GM19240 (cell line): ENCODE measurements at regions not wholly inside any gene's neighbourhood (a gene's known extent, or its start where the extent isn't known, plus 50 kb on each side); places are given as distances from the start of the nearest gene placed in this dataset.
"Not testable (repeated sequence)": the region's sequence is repeated elsewhere in the genome, so short reads cannot be mapped to it uniquely, and the experiment has no call there.

ENCODE experiments used
- DNase-seq: peaks from one replicate; pipeline ENCODE4 v3.0.0; 2011; ENCODE audit warnings: low spot score; ENCODE audit not compliant: insufficient read length

DNA sequence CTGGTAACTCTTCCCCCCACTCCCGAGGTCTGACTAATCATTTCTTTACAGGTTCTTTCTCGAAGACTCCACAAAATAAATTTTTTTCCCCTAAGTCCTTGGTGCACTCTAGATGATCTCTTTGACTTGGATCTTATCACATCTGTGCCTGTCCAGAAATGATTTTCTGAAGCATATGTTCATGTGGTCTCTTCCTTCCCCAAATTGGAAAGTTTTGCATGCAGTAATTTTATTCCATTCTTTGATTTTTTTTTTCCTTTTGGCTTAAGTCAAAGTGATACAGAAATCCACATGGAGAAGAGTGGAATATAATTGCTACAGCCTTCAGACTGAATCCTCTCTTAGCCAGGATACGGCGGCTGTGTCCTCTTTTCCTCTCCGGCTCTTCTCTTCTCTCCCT, 213.3 kb downstream of the BMP4 start:
- DNase-seq: no peak

DNA sequence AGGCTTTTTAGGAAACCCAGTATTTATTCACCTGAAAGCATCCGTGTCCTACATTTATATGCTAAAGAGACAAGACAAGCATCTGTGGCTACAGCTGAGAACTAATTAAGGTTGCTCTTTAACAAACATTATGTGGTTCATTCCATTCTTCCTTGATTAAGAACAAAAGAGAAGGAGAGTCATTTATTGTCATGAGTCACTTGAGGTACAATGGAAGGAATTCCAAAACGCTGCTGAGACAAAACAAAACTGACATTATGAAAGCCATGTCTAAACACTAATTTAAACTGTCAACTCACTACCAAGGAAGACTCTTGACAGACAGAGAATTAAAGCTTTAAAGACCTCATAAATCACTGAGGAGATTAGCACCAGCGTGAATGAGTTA, 214.4 kb downstream of the BMP4 start:
- no peak for DNase-seq

DNA sequence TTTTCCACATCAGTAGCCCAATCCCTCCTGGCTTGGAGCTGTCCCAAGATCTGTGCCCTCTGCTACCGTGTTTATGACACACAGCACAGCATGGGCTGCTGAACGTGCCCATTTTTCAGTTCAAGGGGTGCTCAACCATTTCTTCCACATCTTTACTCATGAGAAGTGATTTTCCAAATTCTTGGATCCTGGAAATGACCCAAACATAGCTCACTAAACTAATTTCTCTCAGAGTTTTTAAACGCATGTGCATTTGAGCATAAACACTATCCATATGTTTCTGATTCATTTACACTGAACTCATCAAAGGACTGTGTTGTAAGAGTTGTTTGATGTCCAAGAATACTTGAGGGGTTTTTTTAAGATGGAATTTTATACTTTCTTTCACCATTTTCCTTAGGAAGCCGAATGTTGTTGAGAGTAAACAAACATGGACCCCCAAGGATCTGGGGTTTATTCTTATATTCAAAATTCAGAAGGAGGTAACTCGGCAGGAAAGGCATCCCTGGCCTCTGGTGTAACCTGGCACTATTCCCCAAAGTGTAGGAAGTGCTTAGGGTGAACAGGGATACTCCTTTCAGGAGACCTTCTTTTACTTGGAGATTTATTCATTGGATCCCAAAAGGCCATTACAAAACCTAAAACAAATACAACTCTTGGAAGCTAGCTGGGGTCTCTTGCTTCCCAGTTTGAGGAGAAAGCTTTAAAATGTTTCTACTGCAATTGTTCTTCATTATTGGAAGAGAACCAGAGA, 215.0 kb downstream of the BMP4 start:
- no peak for DNase-seq

DNA sequence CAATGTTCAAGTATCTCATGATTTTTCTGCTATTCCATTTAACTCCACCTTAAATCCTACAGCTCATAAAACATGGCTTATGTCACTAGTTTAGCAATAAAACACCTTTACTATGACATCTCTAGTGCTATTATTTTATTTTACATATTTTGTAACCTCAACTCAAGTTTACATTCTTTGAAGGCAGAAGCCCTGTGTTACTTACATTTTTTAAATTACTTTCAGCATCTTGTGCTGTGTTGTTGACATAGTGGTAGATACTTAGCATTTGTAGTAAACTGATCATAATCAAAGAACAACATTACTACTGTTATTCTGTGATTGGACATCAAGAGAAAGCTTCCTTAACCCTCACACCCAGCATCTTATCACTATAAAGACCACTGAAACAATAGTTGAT, 216.1 kb downstream of the BMP4 start:
- no peak for DNase-seq

DNA sequence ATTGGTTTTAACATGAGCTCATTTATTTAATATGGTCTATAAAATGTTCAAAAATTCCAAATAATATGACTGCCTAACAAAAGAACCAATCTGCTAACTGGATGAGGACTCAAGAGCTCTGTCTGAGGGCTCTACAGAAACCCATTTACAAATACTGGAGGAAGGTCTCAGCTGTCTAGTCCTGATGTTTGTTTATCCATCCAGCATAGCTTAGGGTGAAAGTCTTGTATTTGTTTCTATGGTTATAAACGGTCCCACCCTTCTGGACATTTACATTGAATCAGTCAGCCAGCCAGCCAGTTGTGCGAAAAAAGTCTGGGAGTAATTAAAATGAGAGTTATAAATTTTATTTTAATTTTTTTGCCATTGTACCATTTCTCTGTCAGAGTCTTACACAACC, 220.7 kb downstream of the BMP4 start:
- no peak for DNase-seq

DNA sequence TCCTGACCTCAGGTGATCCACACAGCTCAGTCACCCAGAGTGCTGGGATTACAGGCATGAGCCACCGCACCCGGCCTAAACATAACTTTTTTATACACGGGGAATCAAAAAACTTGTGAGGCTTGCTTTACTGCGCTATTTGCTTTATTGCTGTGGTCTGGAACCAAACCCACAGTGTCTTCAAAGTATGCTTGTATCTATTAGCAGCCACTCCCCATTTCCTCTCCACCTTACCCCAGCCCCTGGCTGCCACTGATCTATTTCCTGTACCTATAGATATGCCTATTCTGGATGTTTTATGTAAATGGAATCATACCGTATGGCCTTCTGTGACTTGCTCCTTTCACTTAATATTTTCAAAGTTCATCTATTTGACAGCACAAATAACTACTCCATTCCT, 233.4 kb downstream of the BMP4 start:
- no peak for DNase-seq

DNA sequence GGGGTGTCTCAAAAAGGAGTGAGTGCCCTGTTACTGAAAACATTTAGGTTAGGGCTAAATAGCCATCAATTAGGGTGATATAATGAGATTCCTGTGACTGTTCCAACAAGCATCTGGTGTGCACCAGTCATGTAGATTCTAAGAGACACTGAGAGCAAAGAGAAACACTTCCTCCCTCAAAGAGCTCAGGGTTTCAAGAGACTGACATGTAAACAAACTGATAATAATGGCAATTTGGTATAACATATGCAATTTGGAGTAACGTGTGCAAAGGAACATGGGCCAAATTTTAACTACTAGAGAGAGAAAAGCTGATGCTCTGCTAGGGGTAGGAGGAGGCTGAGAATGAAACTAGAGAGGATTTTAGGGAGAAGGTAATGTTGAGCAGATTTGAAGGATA, 237.1 kb downstream of the BMP4 start:
- no peak for DNase-seq

DNA sequence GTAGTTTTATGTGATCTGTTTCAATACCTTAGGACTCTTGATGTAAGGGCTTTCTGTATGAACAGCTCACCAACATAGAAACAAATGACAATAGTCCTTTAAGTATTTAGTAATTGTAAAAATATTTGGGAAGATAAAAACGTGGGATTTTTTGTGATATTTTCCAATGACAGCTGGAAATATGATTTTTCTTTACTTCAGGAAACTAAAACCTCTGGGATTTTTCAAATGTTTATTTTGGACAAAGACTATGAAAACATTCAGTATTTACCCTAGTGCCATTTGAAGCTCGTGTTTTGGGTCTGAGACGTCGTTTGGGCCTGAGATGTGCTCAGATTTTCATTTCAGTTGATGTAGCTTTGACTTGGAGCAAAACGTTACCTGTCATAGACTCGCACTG, 240.0 kb downstream of the BMP4 start:
- no peak for DNase-seq

DNA sequence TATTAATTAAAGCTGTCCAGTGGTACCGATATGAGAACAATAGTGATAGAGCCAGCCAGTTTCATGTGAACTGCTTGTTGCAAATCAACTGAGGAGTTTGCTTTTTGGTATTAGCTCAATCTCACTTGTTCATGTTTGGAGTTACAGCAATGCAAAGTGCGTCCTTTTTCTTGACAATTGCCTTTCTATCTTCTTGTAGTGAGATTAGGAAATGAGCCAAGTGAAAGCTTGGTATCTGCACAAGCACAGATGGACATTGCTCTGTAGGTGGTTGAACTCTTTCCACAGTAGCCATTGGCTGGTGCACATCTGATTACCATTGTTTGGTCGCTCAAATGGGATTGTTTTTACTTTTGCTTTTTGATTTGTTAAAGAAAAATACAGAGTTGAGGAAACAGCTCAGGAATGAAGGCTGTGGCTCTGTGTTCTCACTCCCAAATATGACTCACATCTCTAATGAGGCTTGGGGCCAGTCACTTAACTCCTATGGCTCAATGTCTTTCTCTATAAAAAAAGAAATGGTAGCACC, 241.4 kb downstream of the BMP4 start:
- DNase-seq: no peak

DNA sequence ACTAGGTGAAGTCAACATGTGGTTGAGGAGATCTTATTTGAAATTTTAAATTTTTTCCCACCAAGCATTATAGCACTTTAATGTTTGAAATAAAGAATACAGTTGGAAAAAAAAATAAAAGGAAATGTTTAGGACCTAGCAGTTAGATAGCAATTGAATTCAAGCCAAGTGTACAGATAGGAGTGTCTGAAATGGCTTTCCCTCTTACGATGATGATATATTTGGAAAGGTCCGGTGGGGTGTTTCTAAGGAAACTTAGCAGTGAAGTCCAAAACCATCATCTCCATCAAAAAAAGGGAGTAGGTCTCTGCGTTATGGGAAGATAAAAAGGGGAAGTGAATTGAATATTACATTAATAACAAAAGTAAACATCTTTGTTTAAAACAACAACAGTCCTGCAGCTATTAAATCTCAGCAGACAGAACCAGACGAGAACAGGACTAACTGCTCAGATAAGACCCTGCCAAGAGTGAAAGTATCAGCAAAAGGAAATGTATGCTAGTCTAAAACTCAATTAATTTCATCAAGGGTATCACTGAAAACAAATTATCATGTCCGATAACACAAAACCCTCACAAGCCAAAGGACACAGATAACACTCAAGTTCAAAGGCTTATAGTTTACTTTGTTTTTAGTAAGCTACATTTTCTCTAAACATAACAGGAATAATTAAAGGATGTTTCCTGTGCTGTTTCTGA, 242.0 kb downstream of the BMP4 start:
- DNase-seq: no peak

DNA sequence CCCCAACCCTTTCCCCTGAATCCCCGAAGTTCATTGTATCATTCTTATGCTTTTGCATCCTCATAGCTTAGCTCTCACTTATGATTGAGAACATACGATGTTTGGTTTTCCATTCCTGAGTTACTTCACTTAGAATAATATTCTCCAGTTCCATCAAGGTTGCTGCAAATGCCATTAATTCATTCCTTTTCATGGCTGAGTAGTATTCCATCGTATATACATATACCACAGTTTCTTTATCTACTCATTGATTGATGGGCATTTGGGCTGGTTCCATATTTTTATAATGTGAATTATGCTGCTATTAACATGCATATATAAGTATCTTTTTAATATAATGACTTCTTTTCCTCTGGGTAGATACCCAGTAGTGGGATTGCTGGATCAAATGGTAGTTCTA, 243.7 kb downstream of the BMP4 start:
- not testable (repeated sequence) for DNase-seq

DNA sequence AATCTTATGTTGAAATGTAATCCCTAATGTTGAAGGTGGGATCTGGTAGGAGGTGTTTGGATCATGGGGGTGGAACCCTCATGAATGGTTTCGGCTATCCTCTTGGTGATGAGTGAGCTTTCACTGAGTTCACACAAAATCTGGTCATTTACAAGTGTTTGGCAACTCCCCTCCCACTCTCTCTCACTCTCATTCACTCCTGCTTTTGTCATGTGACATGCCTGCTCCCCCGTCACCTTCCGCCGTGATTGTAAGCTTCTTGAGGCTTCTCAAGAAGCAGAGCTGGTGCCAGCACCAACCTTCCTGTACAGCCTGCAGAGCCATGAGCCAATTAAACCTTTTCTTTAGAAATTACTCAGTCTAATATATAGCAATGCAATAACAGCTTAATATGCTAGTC, 245.4 kb downstream of the BMP4 start:
- DNase-seq: no peak

DNA sequence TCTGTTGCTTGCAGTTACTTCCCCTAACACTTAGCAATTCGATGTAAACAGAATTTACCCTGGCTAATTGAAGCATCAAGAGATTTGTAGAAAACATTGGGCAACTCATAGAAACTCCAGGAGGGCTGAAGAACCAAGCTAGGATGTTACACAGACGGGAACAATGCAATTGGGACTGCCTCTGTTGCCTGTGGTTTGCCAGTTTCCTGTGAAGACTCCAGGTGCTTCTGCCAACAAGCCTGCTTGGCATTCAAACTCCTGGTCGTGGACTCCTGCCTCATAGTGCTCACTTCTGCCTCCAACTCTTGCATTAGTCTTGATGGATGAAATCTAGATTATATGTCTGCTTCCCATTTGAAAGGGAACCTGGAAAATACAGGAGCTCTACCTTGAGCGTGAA, 246.0 kb downstream of the BMP4 start:
- DNase-seq: no peak

DNA sequence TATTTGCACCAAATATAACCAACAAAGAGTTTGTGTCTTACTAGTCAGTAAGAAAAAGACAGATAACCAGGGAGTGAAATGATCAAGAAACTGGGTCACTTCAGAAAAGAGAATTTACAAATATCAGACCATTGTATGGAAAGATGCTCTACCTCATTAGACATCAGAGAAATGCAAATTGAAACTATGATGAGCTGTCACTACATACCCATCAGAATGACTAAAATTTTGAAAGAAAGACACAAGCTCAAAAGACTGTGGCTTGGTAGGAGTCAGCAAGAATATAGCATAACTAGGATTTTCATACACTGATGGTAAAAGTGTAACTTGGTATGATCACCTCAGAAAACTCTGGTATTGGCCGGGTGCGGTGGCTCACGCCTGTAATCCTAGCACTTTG, 247.2 kb downstream of the BMP4 start:
- DNase-seq: no peak

DNA sequence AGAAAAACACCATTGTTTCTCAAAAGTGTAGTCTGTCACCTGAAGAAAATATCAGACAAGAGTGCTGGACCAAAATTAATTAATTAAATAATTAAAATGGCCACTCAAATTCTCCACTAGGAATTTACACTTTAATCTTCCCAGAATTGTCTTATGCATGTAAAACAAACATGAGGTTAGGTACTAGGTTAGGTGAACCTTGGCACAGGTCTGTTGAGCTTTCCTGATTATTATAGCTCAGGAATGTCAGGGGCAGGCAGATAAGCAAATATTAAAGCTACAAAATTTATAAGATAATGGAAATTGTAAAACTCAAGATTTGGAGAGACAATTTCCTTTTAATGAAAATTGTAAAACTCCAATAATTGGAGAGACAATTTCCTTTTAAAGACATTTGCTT, 253.2 kb downstream of the BMP4 start:
- no peak for DNase-seq

DNA sequence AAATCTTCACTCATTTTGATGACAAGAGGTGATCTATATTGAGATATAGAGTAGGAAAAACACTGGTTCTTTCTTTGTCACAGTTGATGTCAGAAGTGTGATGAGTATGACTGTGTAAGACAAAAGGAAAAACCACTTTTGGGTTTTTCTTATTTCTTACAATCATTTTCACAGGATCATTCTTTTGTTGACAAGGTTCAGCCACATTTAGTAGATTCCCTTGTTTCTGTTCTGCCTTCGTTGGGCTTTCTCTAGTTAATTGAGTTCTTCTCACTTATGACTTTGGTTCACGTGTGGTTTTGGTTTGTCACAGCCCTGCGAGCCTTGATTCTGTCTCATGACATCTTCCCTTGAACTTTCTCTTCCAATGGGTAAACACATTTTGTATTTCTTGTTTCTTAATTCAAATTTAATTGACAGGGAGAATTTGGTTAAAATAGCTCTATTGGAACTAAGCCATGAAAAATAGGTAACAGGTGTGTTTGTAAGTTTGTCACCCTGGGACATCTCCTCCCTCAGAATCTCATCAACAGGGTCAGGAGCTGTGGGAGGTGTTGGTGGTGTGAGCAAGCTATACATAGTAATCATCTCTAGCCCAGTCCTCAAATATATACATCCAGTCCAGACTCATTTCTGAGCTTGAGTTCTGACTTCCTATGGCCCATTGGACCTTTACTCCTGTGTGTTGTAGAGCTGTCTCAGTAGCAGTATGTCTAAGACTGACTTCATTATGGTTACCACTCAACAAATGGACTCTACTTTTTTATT, 255.3 kb downstream of the BMP4 start:
- DNase-seq: no peak

DNA sequence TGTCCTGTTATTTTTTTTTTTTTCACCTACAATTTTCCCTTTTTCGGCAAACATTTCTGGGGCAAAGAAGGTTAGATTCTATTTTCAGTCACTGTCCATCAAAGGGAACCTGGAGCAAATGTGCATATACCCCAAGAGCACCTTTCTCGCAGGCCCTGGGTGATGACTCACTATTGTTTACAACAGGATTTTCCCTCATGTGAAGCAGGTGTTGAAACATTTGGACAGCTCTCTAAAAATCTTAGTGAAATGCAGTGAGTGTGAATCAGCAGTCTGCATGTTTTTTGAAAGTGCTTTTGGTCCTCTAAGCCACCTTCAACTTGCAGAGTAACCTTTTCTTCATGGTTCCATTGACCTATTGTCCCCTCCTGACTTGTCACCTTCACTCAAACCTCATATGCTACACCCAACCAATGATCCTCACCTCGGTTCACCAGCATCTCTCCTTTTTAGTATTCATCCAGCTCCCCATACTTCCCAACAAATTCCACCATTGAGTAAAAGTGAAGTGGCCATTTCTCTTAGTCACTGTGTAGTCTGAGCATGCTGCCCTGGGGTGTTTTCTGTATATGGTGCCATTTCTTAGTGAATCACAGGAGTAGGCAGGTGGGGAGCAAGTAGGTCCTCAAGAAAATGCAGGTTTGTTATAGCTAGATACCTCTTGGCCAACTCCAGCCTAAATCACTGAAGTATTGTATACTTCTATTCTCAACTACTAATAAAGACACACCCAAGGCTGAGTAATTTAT, 260.2 kb downstream of the BMP4 start:
- no peak for DNase-seq

DNA sequence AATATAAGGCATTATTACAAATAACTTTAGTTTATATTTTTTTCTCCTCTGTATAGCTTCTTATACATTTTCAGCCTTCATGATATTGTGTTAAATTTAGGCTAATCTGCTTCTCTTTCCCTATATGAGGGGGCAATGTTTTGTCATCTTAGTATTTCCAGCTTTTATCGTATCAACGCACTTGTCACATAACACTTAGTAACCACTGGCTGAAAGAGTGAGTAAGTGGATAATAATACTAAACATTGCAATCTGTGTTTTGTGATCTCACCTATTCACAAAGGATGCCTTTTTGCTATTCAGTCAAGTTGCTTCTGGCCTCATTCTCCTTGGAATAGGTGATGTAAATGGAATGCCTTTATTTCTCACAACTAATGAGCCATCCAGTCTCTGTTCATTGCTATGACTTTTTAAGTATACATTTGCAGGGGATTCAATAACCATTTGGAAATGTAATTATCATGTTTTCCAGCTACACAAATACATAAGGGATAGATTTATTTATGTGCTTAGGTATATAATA, 260.9 kb downstream of the BMP4 start:
- DNase-seq: no peak

DNA sequence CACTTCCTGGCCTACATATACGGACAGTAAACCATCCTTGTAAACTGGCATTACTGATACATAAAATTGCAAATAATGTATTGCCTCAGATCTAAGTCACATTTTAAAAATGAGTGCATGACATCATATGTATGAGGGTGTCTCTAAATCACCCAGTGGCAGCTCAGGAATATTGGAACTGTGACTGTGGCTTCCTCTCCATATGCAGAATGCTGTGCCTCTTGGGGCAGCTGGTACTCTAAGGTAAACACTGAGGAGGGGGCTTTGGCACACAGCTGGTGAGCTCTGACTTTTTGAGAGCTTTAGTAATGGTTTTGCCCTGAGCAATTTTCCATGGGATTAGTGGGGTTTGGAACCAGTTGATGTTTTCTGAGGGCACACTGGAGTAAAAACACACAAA, 263.7 kb downstream of the BMP4 start:
- no peak for DNase-seq

DNA sequence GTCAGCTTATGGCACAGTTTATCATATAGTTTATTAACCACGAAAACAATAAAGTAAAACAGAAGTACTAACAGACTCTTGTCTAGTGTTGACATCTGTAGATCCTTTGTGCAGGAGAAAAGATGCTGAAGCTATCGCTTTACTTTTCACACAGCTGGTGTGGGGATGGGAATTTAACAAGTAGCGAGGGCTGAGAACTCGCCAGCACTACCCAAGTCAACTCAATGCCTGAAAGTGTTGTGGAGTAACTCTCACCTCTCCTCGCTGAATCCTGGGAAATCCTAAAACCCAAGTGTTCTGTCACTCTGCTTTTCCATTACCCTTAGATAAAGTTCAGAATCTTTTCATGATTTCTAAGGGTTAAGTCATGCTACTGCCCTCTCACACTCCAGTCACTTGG, 264.2 kb downstream of the BMP4 start:
- no peak for DNase-seq

DNA sequence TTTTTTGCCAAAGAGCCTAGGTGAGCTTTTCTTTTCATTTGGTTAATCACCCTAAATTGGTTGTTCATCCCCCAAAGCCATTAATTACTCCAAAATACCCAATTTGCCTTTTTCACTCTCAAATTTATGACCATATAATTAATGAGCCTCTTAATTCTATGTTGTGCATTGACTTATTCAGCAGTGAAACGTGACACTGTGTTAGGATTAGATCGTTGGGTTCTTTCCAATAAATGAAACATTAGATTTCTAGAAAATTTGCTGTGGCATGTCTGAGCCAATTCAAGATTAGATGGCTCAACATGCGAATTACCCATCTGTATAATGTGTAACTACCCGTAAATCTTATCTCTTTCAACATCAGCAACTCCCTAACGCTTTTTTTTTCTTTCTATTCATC, 273.4 kb downstream of the BMP4 start:
- no peak for DNase-seq
